Loucy (cell line): ENCODE measurements at regions not wholly inside any gene's neighbourhood (a gene's known extent, or its start where the extent isn't known, plus 50 kb on each side); places are given as distances from the start of the nearest gene placed in this dataset.

Experiments
- H2AFZ ChIP-seq: fragments of 200-600 bp; sonication (generic); 2 replicates; pipeline ENCODE4 v1.6.0; 2016; ENCODE audit warnings: antibody characterized with exemption, mild to moderate bottlenecking, low read length, moderate library complexity
- H3F3A ChIP-seq: fragments of 200-600 bp; 2 replicates; pipeline ENCODE4 v1.6.0; 2016; ENCODE audit warnings: antibody characterized with exemption, low read depth, mild to moderate bottlenecking
- H3K27me3 ChIP-seq: fragments of 200-600 bp; sonication (generic); 2 replicates; pipeline ENCODE4 v1.6.1; 2014; ENCODE audit warnings: low read length, mild to moderate bottlenecking; ENCODE audit not compliant: insufficient read depth, poor library complexity, severe bottlenecking
- H3K36me3 ChIP-seq: fragments of 200-600 bp; sonication (generic); 2 replicates; pipeline ENCODE4 v1.6.1; 2016; ENCODE audit warnings: low read length; ENCODE audit not compliant: insufficient read depth
- H3K4me1 ChIP-seq: fragments of 200-600 bp; sonication (generic); 2 replicates; pipeline ENCODE4 v1.5.1; 2014; ENCODE audit warnings: low read length, mild to moderate bottlenecking; ENCODE audit not compliant: insufficient read depth, poor library complexity, severe bottlenecking
- H3K4me2 ChIP-seq: fragments of 200-600 bp; sonication (generic); 2 replicates; pipeline ENCODE4 v1.6.0; 2014; ENCODE audit warnings: antibody characterized with exemption, low read length, low read depth, mild to moderate bottlenecking; ENCODE audit not compliant: poor library complexity, severe bottlenecking
- H3K4me3 ChIP-seq: fragments of 200-600 bp; sonication (generic); 2 replicates; pipeline ENCODE4 v1.5.1; 2014; ENCODE audit warnings: low read length, mild to moderate bottlenecking, mixed read lengths; ENCODE audit not compliant: poor library complexity, severe bottlenecking
- H3K79me2 ChIP-seq: fragments of 200-600 bp; sonication (generic); 2 replicates; pipeline ENCODE4 v1.6.1; 2014; ENCODE audit warnings: low read length; ENCODE audit not compliant: insufficient read depth
- H3K9ac ChIP-seq: fragments of 200-600 bp; sonication (generic); 2 replicates; pipeline ENCODE4 v1.6.0; 2014; ENCODE audit warnings: mild to moderate bottlenecking, low read depth, low read length, moderate library complexity; ENCODE audit not compliant: poor library complexity, severe bottlenecking
- H3K9me2 ChIP-seq: fragments of 200-600 bp; sonication (generic); replicated peaks from 2 replicates; pipeline ENCODE4 v1.6.1; 2016; ENCODE audit warnings: low read depth, low read length, mixed read lengths
- H3K9me3 ChIP-seq: fragments of 200-600 bp; sonication (generic); 2 replicates; pipeline ENCODE4 v1.6.1; 2014; ENCODE audit warnings: mild to moderate bottlenecking, antibody characterized with exemption, low read length, low read depth; ENCODE audit not compliant: insufficient read depth
- H4K20me1 ChIP-seq: fragments of 200-600 bp; sonication (generic); 2 replicates; pipeline ENCODE4 v1.6.0; 2014; ENCODE audit warnings: antibody characterized with exemption, low read length, mild to moderate bottlenecking; ENCODE audit not compliant: insufficient read depth, poor library complexity, severe bottlenecking
- EZH2phosphoT487 ChIP-seq: fragments of 200-600 bp; IDR thresholded peaks from 2 replicates; pipeline ENCODE4 v1.6.1; 2018; ENCODE audit warnings: antibody characterized with exemption, mild to moderate bottlenecking, moderate library complexity, borderline replicate concordance
- TF ChIP-seq, protein P1 (sequence below): fragments of 200-600 bp; sonication (generic); conservative IDR thresholded peaks from 2 replicates; pipeline ENCODE4 v1.5.1; 2014; ENCODE audit warnings: mild to moderate bottlenecking, antibody characterized with exemption, low read length

GRCh38 chr20:40805592-40805991 lies 116.6 kb upstream of the MAFB start:
- Histone ChIP-seq H3K36me3 (no peaks in the 10 kb centered on the region), H3K9ac (no peak overlapping the region), H3K4me1 (peaks cover 4% of the 10 kb centered on the region), H3K79me2 (no peaks in the 10 kb centered on the region), H3K9me3 (no peaks in the 10 kb centered on the region), H3F3A (no peaks in the 10 kb centered on the region), H4K20me1 (no peaks in the 10 kb centered on the region), H3K4me2 (no peak overlapping the region), H2AFZ (no peak overlapping the region), H3K9me2 (no peaks in the 10 kb centered on the region), H3K27me3 (no peaks in the 10 kb centered on the region), H3K4me3 (no peak overlapping the region)
- no peak for TF ChIP-seq EZH2phosphoT487
- TF ChIP-seq, protein P1, sequence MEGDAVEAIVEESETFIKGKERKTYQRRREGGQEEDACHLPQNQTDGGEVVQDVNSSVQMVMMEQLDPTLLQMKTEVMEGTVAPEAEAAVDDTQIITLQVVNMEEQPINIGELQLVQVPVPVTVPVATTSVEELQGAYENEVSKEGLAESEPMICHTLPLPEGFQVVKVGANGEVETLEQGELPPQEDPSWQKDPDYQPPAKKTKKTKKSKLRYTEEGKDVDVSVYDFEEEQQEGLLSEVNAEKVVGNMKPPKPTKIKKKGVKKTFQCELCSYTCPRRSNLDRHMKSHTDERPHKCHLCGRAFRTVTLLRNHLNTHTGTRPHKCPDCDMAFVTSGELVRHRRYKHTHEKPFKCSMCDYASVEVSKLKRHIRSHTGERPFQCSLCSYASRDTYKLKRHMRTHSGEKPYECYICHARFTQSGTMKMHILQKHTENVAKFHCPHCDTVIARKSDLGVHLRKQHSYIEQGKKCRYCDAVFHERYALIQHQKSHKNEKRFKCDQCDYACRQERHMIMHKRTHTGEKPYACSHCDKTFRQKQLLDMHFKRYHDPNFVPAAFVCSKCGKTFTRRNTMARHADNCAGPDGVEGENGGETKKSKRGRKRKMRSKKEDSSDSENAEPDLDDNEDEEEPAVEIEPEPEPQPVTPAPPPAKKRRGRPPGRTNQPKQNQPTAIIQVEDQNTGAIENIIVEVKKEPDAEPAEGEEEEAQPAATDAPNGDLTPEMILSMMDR: no peak

DNA sequence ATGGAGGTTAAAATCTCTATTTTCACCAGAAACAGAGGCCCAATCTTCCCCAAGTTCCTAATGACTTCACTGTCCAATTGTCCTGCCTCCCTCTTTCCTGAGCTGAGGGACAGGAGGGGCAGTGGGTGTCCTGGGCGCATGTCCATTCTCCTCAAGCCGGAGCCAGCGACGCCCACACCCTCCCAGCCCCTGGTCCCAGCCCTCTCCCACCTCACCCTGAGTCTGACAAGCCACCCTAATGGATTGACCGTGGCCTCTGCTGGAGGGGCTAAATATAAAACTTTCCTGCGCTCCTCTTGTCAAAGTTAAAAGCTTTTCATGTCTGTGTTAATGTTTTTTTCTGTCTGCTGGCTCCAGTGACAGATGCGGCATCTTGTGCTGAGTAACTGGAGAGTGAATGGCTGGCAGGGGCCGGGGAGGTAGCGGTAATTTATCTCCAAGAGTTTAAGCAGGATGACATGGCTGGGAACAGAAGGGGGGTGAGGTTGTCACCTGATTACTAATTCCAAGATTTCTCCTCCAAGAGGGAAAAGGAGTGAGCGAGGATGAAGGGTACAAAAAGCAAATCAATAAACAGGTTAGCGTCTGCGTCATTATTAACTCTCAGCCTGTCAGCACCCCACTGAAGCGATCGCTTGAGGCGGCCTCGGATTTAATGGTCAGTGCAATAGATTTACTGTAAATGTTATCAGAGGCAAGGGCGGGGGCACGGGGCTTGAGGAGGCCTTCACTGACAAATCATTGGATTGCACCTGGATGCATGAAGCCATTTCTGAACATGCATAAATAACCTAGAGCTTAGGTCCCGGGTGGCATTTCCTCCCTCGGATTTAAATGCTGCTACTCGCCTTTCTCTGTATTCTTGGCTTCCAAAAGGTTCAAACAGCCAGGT lies 118.1 kb upstream of the MAFB start:
- Histone ChIP-seq H3K4me3 (no peak overlapping the region), H3K79me2 (no peaks in the 10 kb centered on the region), H3K27me3 (no peaks in the 10 kb centered on the region), H3K36me3 (no peaks in the 10 kb centered on the region), H2AFZ (no peak overlapping the region), H3K4me2 (no peak overlapping the region), H4K20me1 (no peaks in the 10 kb centered on the region), H3K9ac (no peak overlapping the region), H3K4me1 (peaks cover 4% of the 10 kb centered on the region), H3K9me2 (no peaks in the 10 kb centered on the region), H3F3A (no peaks in the 10 kb centered on the region), H3K9me3 (no peaks in the 10 kb centered on the region)
- TF ChIP-seq, protein P1: no peak
- no peak for TF ChIP-seq EZH2phosphoT487

DNA sequence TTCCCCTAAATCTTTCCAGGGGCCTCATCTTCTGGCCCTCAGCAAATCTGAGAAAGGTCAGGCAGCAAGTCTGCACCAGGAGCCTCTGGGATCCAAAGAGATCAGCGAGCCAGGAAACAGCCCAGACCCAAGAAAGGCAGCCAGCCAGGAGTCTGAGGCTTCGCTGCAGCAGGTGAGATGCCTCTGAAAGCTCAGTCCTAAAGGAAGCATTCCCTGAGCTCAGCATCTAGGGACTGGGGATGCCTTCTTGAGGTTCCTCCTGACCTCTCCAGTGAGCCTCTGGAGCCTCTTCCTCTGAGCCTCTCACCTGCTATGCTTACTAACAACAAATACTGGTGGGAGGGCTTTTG lies 118.8 kb upstream of the MAFB start:
- Histone ChIP-seq H3K79me2 (no peaks in the 10 kb centered on the region), H3K4me2 (no peak overlapping the region), H3K36me3 (no peaks in the 10 kb centered on the region), H3K9me2 (no peaks in the 10 kb centered on the region), H4K20me1 (no peaks in the 10 kb centered on the region), H3K4me1 (peaks cover 4% of the 10 kb centered on the region), H3K9me3 (no peaks in the 10 kb centered on the region), H3K27me3 (no peaks in the 10 kb centered on the region), H3F3A (no peaks in the 10 kb centered on the region), H2AFZ (no peak overlapping the region), H3K9ac (no peak overlapping the region), H3K4me3 (no peak overlapping the region)
- no peak for TF ChIP-seq EZH2phosphoT487
- TF ChIP-seq, protein P1: no peak
